HS-5 (cell line): ENCODE measurements at regions not wholly inside any gene's neighbourhood (a gene's known extent, or its start where the extent isn't known, plus 50 kb on each side); places are given as distances from the start of the nearest gene placed in this dataset.
A peak's percentile ranks its signal among the peaks of the same experiment; 100 is the strongest.
"Not testable (repeated sequence)": the region's sequence is repeated elsewhere in the genome, so short reads cannot be mapped to it uniquely, and the experiment has no call there.

ENCODE experiments used
- DNase-seq: peaks from one replicate; pipeline ENCODE4 v3.0.0-alpha.2; 2012; ENCODE audit warnings: low read depth

DNA sequence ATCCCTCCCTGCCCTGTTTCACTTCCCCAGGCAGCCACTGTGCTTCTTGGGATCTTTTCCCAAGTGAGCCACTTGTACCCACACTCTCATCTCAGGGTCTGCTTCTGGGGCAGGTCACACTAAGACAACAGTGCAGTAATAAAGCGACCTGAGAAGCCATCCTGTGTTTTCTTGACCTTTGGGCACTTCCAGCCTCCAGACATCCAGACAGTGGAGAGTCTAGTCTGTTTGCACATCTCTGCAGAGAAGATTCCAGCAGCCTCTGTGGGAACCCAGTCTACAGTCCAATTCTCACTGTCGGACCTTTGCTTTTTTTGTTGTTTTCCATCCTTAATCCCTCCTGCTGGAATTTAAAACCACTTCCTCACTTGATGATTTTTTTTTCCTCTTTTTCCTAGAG is 50.3 kb upstream of the ATP6AP2 start:
- DNase-seq: no peak

DNA sequence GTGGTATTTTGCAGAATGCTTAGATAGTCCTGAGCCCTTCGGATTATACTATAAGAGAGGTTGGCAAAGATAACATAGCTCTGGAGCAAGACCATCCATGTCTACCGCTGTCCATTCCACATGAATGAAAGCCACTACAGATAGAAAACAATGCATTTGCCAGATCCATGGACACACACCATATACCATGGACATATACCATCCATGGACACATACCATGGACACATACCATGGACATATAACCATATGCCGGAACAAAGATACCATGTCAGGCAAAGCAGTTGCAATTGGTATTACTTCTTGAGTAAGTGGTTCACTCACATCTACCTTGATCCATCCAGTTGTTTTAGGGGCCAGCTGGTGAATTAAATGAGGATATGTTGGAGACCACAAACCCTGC is 53.2 kb upstream of the ATP6AP2 start:
- DNase-seq: no peak

DNA sequence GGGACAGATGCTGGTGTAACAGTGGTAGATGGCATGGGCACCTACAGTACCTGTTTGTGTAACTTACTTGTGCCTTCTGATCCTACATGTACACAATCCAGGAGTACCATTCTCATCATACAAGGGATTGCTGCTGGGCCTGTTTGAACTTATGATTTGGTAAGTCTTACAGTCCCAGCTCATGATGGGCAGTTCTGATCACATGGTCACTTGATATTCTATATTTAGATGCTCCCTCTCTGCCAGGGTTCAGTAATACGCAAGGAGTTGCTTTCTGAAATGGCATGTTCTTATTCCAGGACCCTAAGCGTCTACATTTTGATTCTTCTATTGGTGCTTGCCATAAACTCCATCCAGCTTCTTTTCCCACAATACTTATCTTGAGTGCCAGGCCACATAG is 54.4 kb upstream of the ATP6AP2 start:
- no peak for DNase-seq

DNA sequence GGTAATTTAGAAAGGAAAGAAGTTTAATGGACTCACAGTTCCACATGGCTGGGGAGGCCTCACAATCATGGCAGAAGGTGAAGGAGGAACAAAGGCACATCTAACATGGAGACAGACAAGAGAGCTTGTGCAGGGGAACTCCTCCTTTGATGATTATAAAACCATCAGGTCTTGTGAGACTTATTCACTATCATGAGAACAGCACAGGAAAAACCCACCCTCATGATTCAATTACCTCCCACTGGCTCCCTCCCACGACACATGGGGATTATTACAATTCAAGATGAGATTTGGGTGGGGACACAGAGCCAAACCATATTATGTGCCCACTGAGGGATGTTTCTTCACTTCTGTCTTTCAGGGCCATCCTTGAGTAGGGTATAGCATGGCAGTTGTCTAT is 54.9 kb upstream of the ATP6AP2 start:
- DNase-seq: not testable (repeated sequence)

DNA sequence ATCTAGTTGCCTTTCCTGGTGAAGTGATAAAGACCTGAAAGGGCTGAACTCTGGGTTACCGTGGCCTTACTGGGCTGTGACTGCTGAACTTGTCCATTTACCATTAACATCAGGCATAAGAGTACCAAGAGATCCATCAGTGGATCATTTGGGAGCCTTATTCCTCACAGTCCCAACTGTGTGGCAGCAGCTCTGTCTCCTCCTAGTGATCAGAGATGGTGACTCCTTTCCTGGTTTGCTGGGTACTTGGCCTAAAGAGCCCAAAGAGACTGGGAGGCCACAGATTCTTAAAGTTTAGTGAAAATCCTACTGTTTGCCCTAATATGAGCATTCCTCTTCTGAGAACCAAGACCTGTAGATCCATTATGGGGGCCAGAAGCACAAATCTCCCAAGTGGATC is 56.3 kb upstream of the ATP6AP2 start:
- DNase-seq: no peak

DNA sequence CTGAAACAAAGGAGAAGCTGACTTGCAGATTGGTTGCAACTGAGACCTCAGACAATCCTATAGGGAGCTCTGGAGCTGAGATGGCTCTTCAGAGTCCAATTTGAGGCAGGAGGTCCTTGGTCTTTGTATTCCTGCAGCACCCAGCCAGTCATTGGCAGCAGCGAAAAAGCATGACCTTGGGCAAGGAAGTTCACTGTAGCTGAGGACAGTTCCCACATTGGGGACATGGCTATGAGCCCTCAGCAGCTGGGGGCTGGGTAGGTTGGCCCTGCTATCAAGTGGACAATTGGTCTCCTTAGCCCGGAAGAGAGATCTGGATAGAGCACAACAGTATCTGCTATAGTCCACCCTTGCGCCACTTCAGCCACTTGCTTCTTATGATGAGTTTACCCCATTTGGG is 56.9 kb upstream of the ATP6AP2 start:
- DNase-seq: no peak

DNA sequence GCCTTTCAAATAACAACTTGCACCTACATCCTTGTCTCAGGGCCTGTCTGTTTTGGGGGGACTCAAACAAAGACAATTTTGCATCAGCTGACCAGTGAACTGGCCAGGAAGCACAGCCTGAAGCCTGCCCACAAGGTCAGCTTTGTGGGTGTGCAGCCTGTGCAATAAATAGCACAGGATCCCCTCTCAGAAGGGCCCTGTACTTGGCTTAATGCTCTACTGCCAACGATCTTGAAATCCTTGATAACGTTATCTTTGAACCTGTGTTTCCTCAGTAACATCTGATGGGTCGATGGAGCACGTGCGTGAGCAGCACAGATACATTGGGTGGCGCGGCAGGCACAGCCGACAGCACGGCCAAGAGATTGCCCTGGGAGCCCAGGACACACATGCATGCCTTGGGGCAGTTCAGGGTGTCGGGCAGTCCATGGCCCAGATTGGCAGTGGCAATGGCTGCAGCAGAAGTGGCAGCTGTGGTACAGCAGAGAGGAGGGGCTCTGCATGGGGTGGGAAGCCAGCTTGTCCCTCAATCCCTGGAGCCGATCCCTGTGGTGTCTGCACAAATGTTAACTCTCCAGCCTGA is 58.8 kb upstream of the ATP6AP2 start:
- no peak for DNase-seq

DNA sequence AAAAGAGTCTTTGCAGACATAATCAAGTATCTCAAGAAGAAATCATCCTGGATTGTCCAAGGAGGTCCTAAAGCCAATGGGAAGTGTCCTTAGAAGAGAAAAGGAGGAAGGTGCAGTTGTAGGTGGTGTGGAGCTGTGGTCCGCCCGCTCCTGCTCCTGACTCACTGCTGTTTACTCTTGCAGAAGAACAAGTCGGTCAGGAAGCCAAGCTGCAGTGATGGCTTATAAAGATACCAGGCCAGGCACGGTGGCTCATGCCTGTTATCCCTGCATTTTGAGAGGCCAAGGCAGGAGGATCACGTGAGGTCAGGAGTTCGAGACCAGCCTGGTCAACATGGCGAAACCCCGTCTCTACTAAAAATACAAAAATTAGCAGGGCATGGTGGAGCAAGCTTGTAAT is 66.4 kb upstream of the ATP6AP2 start:
- no peak for DNase-seq

DNA sequence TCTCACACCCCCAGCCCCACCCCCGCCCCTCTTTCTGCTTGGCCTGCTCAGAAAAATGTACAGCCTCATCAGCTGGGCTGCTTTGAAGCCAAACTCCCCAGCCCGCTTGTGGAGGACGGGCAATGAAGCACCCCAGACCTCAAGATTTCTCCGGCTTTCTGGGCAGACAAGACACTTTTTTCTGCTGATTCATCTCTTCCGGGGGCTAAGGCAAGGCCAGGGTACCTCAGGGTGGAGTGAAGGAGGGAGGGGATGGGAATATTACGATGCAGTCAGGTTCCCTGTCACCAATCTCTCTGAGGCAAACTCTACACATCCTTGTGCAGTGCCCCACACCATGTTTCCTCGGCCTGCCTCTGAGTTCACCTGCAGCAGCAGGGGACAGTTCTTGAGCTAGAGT is 66.9 kb upstream of the ATP6AP2 start:
- DNase-seq: no peak

DNA sequence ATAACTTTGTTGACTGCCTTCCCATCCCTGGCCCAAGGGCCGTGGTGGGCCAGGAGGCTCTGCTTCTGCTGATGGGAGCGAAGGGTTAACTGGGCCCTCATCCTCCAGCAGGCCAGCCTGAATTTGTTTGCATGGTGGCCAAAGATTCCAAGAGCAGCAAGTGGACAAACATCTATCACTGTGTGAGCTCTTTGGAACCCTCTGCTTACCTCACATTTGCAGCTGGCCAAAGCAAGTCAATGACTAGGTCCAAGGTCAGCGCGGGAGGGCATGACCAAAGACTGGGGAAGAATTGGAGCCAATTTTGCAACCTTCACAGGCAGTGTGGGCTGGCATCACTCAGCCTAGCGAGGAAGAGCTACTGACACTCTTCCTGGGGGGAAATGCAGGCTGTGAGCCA is 67.8 kb upstream of the ATP6AP2 start:
- DNase-seq: no peak

DNA sequence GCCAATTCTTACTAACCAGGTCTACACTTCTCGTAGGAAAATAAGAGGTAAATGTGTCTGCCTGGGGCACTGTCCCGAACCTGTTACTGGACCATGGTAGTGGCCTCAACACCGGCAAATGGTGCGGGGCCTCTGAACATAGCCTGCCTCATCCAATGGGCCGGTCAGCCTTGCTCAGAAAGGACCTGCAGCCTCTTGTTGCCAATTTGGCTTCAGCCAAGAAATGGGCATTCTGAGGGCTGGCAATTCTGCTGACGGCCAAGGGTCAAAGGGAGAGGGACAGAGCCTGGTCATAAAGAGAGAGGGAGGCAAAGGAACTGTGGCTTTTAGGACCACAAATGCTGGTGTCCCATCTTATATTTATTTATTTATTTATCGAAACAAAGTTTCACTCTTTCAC is 69.5 kb upstream of the ATP6AP2 start:
- no peak for DNase-seq

DNA sequence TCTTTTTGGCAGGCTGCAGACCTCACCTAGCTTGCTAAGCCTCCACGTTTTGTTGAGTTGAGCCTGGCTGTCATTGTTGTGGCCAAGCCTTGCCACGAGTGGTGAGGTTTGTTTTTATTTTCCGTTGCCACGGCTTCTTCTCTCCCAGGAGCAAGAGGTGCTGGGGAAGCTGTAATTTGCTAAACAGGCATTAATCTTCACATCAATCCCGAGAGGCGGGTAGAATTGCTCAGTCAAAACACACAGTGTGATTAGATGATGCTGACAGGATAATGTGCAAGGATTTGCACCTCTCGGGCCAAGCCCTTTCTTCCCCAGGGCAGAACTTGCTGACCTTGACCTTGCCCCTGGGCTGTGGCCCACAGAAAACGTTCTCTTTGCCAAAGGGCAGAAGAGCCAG is 72.2 kb upstream of the ATP6AP2 start:
- DNase-seq: no peak

DNA sequence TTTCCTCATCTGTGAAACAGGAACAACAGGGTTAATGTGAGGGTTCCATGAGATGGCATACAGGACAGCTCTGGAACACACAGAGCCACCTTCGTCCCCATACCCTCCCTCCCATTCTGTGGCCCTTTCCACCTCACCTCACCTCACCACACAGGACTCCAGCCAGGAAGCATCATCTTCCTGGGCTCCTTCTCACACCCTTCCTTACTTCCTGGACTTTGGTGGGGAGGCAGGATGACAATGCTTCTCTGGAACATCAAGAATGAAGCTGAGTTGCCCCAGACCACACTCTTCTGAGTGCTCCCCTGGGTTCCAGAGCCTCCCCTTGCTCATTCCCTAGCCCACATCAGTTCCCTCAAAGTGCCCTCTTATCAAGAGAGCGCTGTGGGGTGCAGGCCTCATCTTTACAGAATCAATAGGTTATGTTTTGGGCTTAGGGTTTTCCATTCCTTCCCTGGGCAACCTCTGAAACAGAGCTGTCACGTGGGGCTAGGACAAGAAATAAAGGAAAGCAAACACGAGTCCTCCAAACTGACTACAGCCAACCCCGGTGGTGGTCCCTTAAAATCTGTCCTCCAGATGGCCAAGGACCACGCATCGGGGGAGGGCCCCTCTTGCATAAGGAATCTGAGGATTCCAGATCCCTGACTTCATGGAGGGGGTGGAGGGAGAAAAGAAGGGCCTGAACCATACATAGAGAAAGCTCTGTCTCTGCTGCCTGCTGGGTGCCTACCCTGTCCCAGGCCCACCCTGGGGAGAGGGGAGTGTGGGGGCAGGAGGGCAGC is 74.4 kb upstream of the ATP6AP2 start:
- DNase-seq: no peak

DNA sequence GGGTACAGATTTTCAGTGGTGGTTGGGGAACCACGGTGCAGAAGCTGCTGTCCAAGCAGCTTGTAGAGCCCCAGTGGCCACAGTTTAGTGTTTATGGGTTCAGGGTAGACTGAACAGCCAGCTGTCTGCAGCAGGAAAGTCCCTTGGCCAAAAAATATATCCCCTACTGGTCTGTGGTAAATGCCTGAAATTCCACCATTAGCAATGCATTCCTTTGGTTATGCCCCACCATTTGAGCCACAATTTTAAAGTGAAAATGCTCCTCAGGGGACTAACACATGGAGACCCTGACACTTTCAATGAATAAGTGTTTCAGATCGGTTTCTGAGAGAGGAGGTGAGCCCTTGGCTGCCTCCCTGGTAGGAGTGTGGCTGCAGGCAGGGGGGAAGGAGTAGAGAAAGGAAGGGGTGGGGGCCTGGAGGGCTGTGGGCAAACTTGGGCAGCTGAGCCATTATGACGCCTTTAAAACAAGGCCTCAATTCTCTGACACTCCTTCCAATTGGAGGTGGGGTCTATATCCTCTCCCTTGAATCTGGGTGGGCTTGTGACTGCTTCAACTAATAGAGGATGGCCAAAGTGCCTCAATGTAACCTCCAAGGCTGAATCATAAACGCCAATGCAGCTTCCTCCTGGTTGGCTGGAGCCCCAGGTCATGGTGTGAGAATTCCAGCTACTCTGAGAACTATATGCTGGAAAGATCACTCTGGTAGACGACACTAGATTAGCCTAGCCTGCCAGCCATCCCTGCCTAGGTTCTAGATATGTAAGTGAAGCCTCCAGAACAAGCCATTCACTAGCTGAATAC is 75.8 kb upstream of the ATP6AP2 start:
- peak; percentile 11 for DNase-seq

DNA sequence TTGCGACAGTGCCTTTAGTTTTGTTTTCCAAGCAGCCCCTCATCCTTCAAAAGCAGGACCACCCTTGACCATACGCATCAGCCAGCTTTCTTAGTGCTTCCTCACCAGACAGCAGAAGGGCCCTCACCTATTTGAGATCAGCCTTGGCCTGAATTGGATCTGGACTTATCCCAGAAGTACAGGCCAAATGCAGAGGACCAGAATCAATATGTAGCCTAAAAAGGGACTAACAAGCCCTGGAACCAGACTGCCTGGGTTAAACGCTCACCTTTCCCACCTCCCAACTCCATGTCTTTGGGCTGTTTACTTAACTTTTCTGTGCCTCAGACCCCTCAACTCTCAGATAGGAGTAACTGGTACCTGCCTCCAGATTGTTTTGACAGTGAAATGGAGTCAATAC is 77.7 kb upstream of the ATP6AP2 start:
- no peak for DNase-seq

DNA sequence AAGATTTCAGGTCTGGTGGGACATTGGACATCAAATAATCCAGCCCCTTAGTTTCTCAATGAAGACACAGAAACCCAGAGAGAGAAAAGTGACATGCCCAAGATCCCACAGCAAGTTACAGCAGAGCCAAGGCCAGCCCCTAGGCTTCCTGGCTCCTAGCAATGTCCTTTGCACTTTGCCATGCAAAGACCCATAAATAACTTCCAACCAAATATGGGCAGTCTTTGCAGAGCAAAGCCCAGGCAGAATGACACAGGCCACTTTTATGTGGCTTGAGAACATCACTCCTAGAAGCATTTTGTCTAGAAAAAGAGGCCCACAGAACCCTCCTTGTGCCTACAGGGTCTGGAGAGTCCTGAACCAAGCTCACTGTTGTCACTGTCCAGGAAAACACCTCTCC is 78.1 kb upstream of the ATP6AP2 start:
- no peak for DNase-seq

DNA sequence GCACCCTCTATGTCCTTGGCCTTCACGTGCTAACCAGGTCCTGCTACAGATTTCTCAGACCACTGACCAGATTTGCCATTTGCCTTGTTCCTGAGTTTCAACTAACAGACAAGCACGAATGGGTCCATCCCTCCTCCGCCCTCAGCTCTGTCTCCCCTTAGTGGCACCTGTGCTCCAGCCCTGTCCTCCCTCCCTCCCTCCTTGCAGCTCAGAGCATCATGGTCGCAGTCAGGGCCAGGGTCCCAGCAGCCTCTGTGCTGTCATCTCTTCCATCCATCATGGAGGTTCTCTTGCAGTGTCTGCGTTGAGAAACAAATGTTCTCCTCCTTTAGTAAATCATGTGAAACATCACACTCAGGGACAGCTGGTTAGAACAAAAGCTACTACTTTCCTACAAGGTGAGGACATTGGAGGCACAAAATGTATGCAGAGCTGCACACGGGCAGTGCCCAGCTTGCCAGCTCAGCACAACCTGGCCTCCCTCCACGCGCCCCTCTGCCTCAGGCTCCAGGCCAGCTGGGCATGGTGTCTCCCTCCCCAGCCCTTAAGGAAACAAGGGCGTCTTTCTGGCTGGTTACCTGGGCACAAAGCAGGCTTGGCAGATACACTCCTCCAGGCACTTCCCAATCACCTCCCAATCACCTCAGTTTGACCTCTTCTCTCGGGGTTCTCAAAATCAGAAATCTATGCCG is 79.5 kb upstream of the ATP6AP2 start:
- no peak for DNase-seq

DNA sequence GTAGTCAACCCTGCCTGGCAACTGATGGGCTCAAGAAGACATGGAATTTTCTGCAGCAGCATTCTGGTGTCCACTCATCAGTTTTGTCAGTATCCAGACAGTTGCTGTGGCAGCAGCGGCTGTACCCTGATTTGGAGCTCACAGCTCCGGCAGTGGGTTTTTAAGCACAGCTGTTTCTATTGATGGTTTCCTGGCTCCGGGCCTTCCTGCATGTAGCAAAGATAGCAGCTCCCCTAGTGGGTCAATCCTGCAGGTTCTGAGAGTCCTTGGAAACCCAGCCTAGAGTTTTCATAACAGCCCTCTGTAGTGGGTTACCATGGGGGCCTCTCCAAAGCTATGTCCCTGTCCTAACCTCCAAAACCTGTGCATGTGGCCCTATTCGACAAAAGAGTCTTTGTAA is 84.0 kb upstream of the ATP6AP2 start:
- DNase-seq: no peak

DNA sequence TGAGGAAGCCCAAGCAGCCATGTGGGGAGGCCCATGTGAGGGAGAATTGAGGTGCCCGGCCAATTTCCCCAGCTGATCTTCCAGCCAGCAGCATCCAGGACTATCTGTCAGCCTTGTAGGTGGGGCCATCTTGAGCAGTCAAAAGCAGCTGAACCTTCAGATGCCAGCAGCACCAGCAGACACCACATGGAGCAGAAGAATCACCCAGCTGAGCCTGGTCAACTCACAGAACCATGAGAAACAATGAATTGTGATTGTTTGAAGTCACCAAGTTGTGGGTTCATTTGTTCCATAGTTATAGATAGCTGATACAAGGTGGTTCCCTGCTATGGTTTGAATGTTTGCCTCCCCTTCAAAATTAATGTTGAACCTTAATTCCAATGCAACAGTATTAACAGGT is 85.1 kb upstream of the ATP6AP2 start:
- no peak for DNase-seq

DNA sequence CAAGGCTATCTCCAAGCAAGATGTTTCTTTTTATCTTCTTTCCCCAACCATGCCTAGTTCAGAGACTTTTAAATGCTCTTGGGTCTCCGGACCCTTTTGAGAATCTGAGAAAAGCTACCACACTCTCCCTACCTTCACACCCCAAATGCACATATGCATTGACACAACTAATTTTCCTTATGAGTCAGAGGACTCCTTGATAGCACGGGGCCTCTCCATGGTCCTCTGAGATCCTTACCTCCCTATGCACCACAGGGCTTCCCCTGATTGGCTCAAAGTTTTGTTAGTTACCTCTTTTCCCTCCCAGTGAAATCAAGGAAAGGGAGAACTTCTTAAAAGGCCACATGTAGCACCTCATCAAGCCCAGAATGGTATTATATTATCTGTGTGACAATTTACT is 86.8 kb upstream of the ATP6AP2 start:
- no peak for DNase-seq

DNA sequence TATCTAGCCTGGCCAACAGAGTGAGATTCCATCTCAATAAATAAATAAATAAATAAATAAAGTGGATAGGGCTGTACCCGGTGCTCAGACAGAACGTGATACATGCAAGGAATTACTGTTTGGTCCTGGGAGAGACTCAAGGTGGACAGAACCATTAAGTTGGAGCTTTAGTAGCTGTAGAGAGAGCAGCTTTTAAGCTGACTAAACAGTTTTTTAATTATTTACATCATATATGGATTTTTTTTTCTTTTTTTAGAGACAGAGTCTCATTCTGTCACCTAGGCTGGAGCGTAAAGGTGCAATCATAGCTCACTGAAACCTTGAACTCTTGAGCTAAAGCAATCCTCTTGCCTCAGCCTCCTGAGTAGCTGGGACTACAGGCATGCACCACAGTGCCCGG is 92.5 kb upstream of the ATP6AP2 start:
- DNase-seq: no peak

DNA sequence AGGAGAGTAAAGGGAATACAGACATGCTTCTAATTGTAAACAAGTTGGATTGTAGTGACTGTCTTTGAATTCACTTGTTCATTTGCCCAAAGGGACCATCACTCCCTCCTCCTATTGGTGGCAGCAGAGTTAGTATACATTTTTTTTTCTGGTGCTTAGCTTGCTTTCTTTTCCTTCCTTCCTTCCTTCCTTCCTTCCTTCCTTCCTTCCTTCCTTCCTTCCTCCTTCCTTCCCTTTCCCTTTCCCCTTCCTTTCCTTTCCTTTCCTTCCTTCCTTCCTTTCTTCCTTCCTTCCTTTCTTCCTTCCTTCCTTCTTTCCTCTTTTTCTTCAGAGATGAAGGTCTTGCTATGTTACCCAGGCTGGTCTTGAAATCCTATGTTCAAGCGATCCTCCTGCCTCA is 94.8 kb upstream of the ATP6AP2 start:
- DNase-seq: no peak
